ENCODE measurements at regions not wholly inside any gene's neighbourhood (a gene's known extent, or its start where the extent isn't known, plus 50 kb on each side); places are given as distances from the start of the nearest gene placed in this dataset.

DNA sequence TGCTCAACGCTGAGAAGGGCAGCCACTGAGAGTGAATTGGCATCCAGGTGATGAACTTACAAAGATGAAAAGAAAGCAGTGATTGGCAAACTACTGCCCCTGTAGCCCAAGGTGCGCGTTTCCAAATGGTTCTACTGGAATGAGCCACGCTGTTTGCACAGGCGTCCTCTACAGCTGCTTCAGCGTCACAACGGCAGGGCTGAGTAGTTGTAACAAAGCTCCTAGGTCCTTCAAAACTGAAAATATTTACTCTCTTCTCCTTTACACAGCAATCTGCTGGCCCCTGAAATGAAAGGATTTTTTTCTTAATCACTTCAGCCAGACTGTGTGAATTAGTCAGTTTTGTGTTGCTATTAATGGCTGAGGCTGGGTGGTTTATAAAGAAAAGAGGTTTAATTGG, 107.2 kb upstream of the FOXF1 start:
- intact Hi-C loops (cut with DNase I) = no loop called here
- Histone ChIP-seq H3K9me3 (ENCODE audit: control insufficient read depth, low read length) (no peaks in the 10 kb centered on the region), H3K36me3 (ENCODE audit: control insufficient read depth in 1 of 2, insufficient read depth in 2 of 2, low read length in 1 of 2) (no peaks in the 10 kb centered on the region), H3K27me3 (ENCODE audit: control insufficient read depth in 1 of 2, insufficient read depth in 2 of 2, low read length in 1 of 2) (peaks cover 0 to 2% of the 10 kb centered on the region in 2 donors), H3K27ac (ENCODE audit: low read depth in 1 of 2, low read length in 2 of 2) (no peak overlapping the region), H3K4me3 (ENCODE audit: low read length in 2 of 2) (no peak overlapping the region), H3K4me1 (ENCODE audit: control insufficient read depth in 1 of 2, insufficient read depth in 2 of 2, low read length in 2 of 2) (no peaks in the 10 kb centered on the region)
- ATAC-seq (ENCODE audit: low FRiP score) (no peak), DNase-seq (no peak)
- WGBS, 2 donors = 79 to 84% methylated on average over 7 of the region's 7 CpGs

DNA sequence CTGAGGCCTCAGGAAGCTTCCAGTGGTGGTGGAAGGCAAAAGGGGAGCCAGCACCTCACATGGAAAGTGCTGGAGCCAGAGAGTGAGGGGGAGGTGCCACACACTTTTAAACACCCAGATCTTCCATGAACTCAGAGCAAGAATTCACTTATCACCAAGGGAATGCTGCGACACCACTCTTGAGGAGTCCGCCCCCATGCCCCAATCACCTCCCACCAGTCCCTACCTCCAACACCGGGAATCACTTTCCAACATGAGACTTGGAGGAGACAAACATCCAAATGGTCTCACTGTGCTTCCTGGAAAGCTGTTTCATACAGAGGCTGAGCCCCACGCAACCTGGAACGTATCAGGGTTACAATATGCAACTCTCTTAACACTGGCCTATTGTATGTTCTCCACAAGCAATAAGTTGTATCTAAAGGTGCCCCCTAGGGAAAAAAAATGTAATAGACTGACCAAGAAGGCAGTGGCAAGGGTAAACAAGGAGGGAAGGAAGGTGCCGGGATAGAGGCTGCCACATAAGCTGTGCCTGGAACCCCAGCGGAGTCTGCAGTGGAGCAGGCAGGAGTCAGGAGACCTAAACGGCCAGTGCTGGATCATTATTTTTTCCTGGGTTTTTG, 106.7 kb upstream of the FOXF1 start:
- intact Hi-C loops (cut with DNase I) = no loop called here
- ATAC-seq (ENCODE audit: low FRiP score) = no peak
- H3K27ac ChIP-seq (ENCODE audit: low read depth in 1 of 2, low read length in 2 of 2) = no peak overlapping the region

DNA sequence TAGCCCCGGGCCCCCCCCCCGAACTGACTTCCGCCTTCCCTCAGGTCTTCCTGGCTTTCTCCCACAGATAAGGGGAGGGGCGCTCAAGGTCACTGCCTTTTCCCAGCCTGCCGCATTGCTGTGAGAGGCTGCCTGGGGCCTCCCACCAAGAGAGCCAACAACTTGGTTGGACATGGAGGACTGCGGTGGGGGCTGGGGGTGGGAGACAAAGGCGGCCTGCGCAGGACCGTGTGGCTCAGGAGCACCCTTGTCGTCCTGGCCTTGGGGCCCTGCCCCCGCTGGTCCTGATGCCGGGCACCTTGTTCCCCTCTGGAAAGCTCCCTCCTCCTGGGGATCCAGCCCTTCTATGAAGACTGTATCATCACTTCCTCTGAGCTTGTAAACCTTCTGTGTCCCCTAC, 105.6 kb upstream of the FOXF1 start:
- intact Hi-C loops (cut with DNase I) = no loop called here
- Histone ChIP-seq H3K4me3 (ENCODE audit: low read length in 2 of 2) (no peak overlapping the region), H3K27ac (ENCODE audit: low read depth in 1 of 2, low read length in 2 of 2) (no peak overlapping the region), H3K27me3 (ENCODE audit: control insufficient read depth in 1 of 2, insufficient read depth in 2 of 2, low read length in 1 of 2) (peaks cover 0 to 2% of the 10 kb centered on the region in 2 donors), H3K36me3 (ENCODE audit: control insufficient read depth in 1 of 2, insufficient read depth in 2 of 2, low read length in 1 of 2) (no peaks in the 10 kb centered on the region), H3K4me1 (ENCODE audit: control insufficient read depth in 1 of 2, insufficient read depth in 2 of 2, low read length in 2 of 2) (no peaks in the 10 kb centered on the region), H3K9me3 (ENCODE audit: control insufficient read depth, low read length) (no peaks in the 10 kb centered on the region)
- DNase-seq (peak in 1 of 2 donors; percentile 69), ATAC-seq (ENCODE audit: low FRiP score) (no peak)
- WGBS, 2 donors = 67 to 78% methylated on average over 12 of the region's 12 CpGs

More for the DNA sequence above, 106.7 kb upstream of the FOXF1 start:
- H3K4me1 ChIP-seq (ENCODE audit: control insufficient read depth in 1 of 2, insufficient read depth in 2 of 2, low read length in 2 of 2) = no peaks in the 10 kb centered on the region
- no peaks in the 10 kb centered on the region for H3K9me3 ChIP-seq (ENCODE audit: control insufficient read depth, low read length)
- no peak for DNase-seq
- no peak overlapping the region for H3K4me3 ChIP-seq (ENCODE audit: low read length in 2 of 2)
- no peaks in the 10 kb centered on the region for H3K36me3 ChIP-seq (ENCODE audit: control insufficient read depth in 1 of 2, insufficient read depth in 2 of 2, low read length in 1 of 2)
- WGBS, 2 donors = 56 to 64% methylated on average over 8 of the region's 8 CpGs
- peaks cover 0 to 2% of the 10 kb centered on the region in 2 donors for H3K27me3 ChIP-seq (ENCODE audit: control insufficient read depth in 1 of 2, insufficient read depth in 2 of 2, low read length in 1 of 2)

DNA sequence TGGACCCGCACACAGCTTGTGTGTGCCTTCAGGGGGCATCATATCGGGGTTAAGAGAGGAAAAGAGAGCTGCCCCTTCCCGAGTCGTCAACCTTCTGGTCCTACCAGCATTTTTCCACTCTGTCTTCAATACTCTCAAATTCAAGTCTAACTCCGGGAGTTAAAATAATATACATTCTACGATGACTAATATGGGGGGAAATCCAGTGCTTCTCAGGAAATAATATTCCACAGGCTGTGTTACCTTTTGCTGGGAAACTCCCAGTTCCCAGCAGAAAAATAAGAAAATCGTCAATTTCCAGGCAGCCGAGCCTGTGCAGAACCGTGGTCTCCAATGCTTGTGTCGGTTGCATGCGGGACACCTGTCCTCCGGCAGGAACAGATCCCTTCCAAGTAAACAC, 105.0 kb upstream of the FOXF1 start:
- no peak overlapping the region for H3K27ac ChIP-seq (ENCODE audit: low read depth in 1 of 2, low read length in 2 of 2)
- 45 to 51% methylated on average over 12 of the region's 12 CpGs for whole genome bisulfite sequencing, 2 donors
- H3K9me3 ChIP-seq (ENCODE audit: control insufficient read depth, low read length) = no peaks in the 10 kb centered on the region
- H3K4me1 ChIP-seq (ENCODE audit: control insufficient read depth in 1 of 2, insufficient read depth in 2 of 2, low read length in 2 of 2) = no peaks in the 10 kb centered on the region
- intact Hi-C loops (cut with DNase I) = no loop called here
- no peaks in the 10 kb centered on the region for H3K36me3 ChIP-seq (ENCODE audit: control insufficient read depth in 1 of 2, insufficient read depth in 2 of 2, low read length in 1 of 2)
- no peak for ATAC-seq (ENCODE audit: low FRiP score)
- H3K4me3 ChIP-seq (ENCODE audit: low read length in 2 of 2) = no peak overlapping the region
- DNase-seq = peak in 1 of 2 donors; percentile 62
- H3K27me3 ChIP-seq (ENCODE audit: control insufficient read depth in 1 of 2, insufficient read depth in 2 of 2, low read length in 1 of 2) = peaks cover 0 to 2% of the 10 kb centered on the region in 2 donors

DNA sequence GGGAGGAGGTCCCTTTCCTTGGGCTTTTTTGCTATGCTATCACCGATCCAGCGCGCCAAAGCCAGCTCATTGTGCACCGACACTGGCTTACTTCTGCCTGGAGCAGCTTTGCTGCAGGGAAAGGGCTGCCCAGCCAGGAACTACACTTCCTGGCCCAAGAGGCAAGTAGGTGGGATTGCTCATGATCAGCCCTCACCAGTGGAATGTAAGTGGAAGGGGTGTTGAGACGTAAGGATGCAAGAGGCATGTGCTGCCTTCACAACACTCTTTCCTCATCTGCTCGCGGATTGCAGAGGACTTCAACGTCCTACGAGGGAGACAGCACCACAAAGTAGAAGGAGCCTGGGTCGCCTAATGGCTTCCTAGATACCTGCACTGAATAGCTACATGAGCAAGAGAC, 104.3 kb upstream of the FOXF1 start:
- no peaks in the 10 kb centered on the region for H3K36me3 ChIP-seq (ENCODE audit: control insufficient read depth in 1 of 2, insufficient read depth in 2 of 2, low read length in 1 of 2)
- H3K4me1 ChIP-seq (ENCODE audit: control insufficient read depth in 1 of 2, insufficient read depth in 2 of 2, low read length in 2 of 2) = no peaks in the 10 kb centered on the region
- no peak overlapping the region for H3K27ac ChIP-seq (ENCODE audit: low read depth in 1 of 2, low read length in 2 of 2)
- no peak overlapping the region for H3K4me3 ChIP-seq (ENCODE audit: low read length in 2 of 2)
- 73 to 76% methylated on average over 10 of the region's 10 CpGs for WGBS, 2 donors
- peaks cover 3% of the 10 kb centered on the region for H3K9me3 ChIP-seq (ENCODE audit: control insufficient read depth, low read length)
- no peak for ATAC-seq (ENCODE audit: low FRiP score)
- peak in 1 of 2 donors; percentile 63 for DNase-seq
- intact Hi-C loops (cut with DNase I) = no loop called here
- peaks cover 0 to 2% of the 10 kb centered on the region in 2 donors for H3K27me3 ChIP-seq (ENCODE audit: control insufficient read depth in 1 of 2, insufficient read depth in 2 of 2, low read length in 1 of 2)

DNA sequence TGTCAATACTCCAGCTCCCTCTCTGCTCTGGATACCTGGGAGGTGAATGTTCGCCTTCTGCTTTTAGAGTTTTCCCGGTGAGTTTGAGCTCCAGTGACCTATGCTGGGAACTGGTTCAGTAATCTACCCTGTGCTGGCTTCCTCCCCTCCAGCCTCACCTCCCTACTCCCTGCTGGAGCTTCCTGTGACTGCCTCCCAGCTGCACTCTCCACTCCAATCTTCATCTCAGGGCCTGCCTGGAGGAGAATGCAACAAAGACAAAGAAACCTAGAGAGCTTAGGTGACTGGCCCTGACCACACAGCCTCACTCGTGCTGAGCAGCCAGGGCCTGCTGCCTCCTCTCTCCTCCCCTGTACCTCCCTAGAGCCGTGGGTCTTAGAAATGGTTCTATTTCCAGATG, 101.6 kb upstream of the FOXF1 start:
- H3K4me1 ChIP-seq (ENCODE audit: control insufficient read depth in 1 of 2, insufficient read depth in 2 of 2, low read length in 2 of 2) = no peaks in the 10 kb centered on the region
- no peaks in the 10 kb centered on the region for H3K36me3 ChIP-seq (ENCODE audit: control insufficient read depth in 1 of 2, insufficient read depth in 2 of 2, low read length in 1 of 2)
- H3K9me3 ChIP-seq (ENCODE audit: control insufficient read depth, low read length) = peaks cover 9% of the 10 kb centered on the region
- DNase-seq (no peak), ATAC-seq (ENCODE audit: low FRiP score) (no peak)
- 57% methylated on average over 4 of the region's 4 CpGs for WGBS, 2 donors
- intact Hi-C loops (cut with DNase I) = no loop called here
- no peaks in the 10 kb centered on the region for H3K27me3 ChIP-seq (ENCODE audit: control insufficient read depth in 1 of 2, insufficient read depth in 2 of 2, low read length in 1 of 2)
- H3K27ac ChIP-seq (ENCODE audit: low read depth in 1 of 2, low read length in 2 of 2) = no peak overlapping the region
- no peak overlapping the region for H3K4me3 ChIP-seq (ENCODE audit: low read length in 2 of 2)

DNA sequence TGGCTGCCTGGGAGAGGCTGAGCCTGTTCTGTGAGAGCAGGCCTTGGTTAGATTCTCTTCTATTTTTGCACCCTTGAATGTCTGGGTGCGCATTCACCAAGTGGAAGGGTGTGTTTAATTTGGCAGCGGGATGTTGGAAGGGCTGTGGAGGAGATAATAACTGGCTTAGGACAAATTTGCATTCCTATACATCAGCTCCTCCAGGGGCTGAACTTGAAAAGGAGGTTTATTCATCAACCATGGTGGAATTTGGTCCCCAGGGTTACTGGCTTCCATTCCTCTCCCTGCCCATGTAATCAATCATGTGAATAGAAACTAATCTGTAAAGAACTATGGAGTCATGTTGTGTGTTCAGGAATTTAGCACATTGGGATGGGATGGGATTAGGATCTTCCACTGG, 100.2 kb upstream of the FOXF1 start:
- no peaks in the 10 kb centered on the region for H3K4me1 ChIP-seq (ENCODE audit: control insufficient read depth in 1 of 2, insufficient read depth in 2 of 2, low read length in 2 of 2)
- intact Hi-C loops (cut with DNase I) = no loop called here
- peaks cover 9% of the 10 kb centered on the region for H3K9me3 ChIP-seq (ENCODE audit: control insufficient read depth, low read length)
- ATAC-seq (ENCODE audit: low FRiP score) (no peak), DNase-seq (no peak)
- no peaks in the 10 kb centered on the region for H3K36me3 ChIP-seq (ENCODE audit: control insufficient read depth in 1 of 2, insufficient read depth in 2 of 2, low read length in 1 of 2)
- 37 to 44% methylated on average over 2 of the region's 2 CpGs for WGBS, 2 donors
- no peaks in the 10 kb centered on the region for H3K27me3 ChIP-seq (ENCODE audit: control insufficient read depth in 1 of 2, insufficient read depth in 2 of 2, low read length in 1 of 2)
- H3K4me3 ChIP-seq (ENCODE audit: low read length in 2 of 2) = no peak overlapping the region
- no peak overlapping the region for H3K27ac ChIP-seq (ENCODE audit: low read depth in 1 of 2, low read length in 2 of 2)

DNA sequence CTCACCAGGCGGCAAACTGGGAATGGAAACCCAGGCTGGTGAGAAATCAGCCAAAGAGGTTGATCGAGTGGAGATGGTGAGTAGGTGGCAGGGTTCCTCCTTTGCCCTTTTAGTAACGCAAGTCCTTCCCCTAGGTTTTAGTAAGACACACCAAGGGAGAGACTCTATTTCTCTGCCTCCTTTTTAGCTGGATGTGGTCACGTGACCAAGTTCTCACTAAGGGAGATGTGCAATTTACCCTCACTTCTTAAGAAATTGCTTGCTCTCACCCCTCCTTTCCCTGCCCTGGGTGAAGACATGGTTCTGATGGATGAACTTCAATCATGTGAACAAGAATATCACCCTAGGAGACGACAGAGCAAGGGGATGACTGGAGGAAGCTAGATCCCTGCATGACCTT, 99.8 kb upstream of the FOXF1 start:
- Histone ChIP-seq H3K9me3 (ENCODE audit: control insufficient read depth, low read length) (peaks cover 9% of the 10 kb centered on the region), H3K36me3 (ENCODE audit: control insufficient read depth in 1 of 2, insufficient read depth in 2 of 2, low read length in 1 of 2) (no peaks in the 10 kb centered on the region), H3K4me3 (ENCODE audit: low read length in 2 of 2) (no peak overlapping the region), H3K27ac (ENCODE audit: low read depth in 1 of 2, low read length in 2 of 2) (no peak overlapping the region), H3K27me3 (ENCODE audit: control insufficient read depth in 1 of 2, insufficient read depth in 2 of 2, low read length in 1 of 2) (no peaks in the 10 kb centered on the region), H3K4me1 (ENCODE audit: control insufficient read depth in 1 of 2, insufficient read depth in 2 of 2, low read length in 2 of 2) (no peaks in the 10 kb centered on the region)
- no peak for ATAC-seq (ENCODE audit: low FRiP score)
- no peak for DNase-seq
- WGBS, 2 donors = 87% methylated on average over 5 of the region's 5 CpGs
- intact Hi-C loops (cut with DNase I) = no loop called here

DNA sequence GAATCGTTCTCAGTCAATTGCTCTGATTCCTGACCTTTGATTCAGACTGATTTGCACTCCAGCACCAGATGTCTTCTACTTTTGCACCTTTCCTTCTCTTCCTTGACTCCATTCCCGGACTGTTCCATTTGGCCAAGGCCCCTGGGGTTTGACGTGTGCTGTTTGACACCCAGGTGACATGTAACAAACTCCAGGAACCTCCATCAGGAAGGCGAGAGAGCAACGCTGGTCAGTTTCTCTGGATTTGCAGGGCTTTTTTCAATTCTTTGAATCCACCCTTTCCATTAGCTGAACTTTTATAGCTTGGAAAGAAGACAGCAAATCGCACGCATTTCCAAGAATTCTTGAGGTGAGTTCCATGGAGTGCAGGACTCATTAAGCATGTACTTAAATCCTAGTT, 98.4 kb upstream of the FOXF1 start:
- ATAC-seq (ENCODE audit: low FRiP score) (no peak), DNase-seq (no peak)
- no peak overlapping the region for H3K27ac ChIP-seq (ENCODE audit: low read depth in 1 of 2, low read length in 2 of 2)
- intact Hi-C loops (cut with DNase I) = no loop called here
- H3K4me1 ChIP-seq (ENCODE audit: control insufficient read depth in 1 of 2, insufficient read depth in 2 of 2, low read length in 2 of 2) = no peaks in the 10 kb centered on the region
- no peaks in the 10 kb centered on the region for H3K36me3 ChIP-seq (ENCODE audit: control insufficient read depth in 1 of 2, insufficient read depth in 2 of 2, low read length in 1 of 2)
- H3K9me3 ChIP-seq (ENCODE audit: control insufficient read depth, low read length) = peaks cover 9% of the 10 kb centered on the region
- 26 to 27% methylated on average over 7 of the region's 7 CpGs for WGBS, 2 donors
- no peaks in the 10 kb centered on the region for H3K27me3 ChIP-seq (ENCODE audit: control insufficient read depth in 1 of 2, insufficient read depth in 2 of 2, low read length in 1 of 2)
- no peak overlapping the region for H3K4me3 ChIP-seq (ENCODE audit: low read length in 2 of 2)
